Smooth muscle cell (in vitro differentiated cells): ENCODE measurements at regions not wholly inside any gene's neighbourhood (a gene's known extent, or its start where the extent isn't known, plus 50 kb on each side); places are given as distances from the start of the nearest gene placed in this dataset.
"Not testable (repeated sequence)": the region's sequence is repeated elsewhere in the genome, so short reads cannot be mapped to it uniquely, and the experiment has no call there.

Source experiments
- DNase-seq: peaks from one replicate; lab custom pipeline; 2025; ENCODE audit not compliant: unreplicated experiment; lab: John Stamatoyannopoulos, UW
- H2AFZ ChIP-seq: fragments of 200-600 bp; sonication (generic); 2 replicates; pipeline ENCODE4 v1.6.0; 2016; ENCODE audit warnings: antibody characterized with exemption, low read depth, mild to moderate bottlenecking
- H3F3A ChIP-seq: fragments of 200-600 bp; sonication (generic); 2 replicates; pipeline ENCODE4 v1.6.0; 2017; ENCODE audit warnings: antibody characterized with exemption, low read depth
- H3K27ac ChIP-seq: fragments of 200-600 bp; sonication (generic); 2 replicates; pipeline ENCODE4 v1.5.1; 2016; ENCODE audit warnings: low read depth, mild to moderate bottlenecking
- H3K27me3 ChIP-seq: fragments of 200-600 bp; sonication (generic); 2 replicates; pipeline ENCODE4 v1.6.1; 2016; ENCODE audit warnings: low read depth, mild to moderate bottlenecking
- H3K36me3 ChIP-seq: fragments of 200-600 bp; sonication (generic); 2 replicates; pipeline ENCODE4 v1.5.1; 2016; ENCODE audit warnings: low read depth
- H3K4me1 ChIP-seq: fragments of 200-600 bp; sonication (generic); 2 replicates; pipeline ENCODE4 v1.5.1; 2016; ENCODE audit warnings: low read depth
- H3K4me2 ChIP-seq: fragments of 200-600 bp; sonication (generic); 2 replicates; pipeline ENCODE4 v1.6.0; 2016; ENCODE audit warnings: mild to moderate bottlenecking
- H3K4me3 ChIP-seq: fragments of 200-600 bp; sonication (generic); 2 replicates; pipeline ENCODE4 v1.5.1; 2016; ENCODE audit warnings: mild to moderate bottlenecking
- H3K79me2 ChIP-seq: fragments of 200-600 bp; sonication (generic); 2 replicates; pipeline ENCODE4 v1.6.0; 2016; ENCODE audit warnings: low read depth, mild to moderate bottlenecking
- H3K9ac ChIP-seq: fragments of 200-600 bp; sonication (generic); 2 replicates; pipeline ENCODE4 v1.6.0; 2016; ENCODE audit warnings: low read depth
- H3K9me3 ChIP-seq: fragments of 200-600 bp; sonication (generic); replicated peaks from 2 replicates; pipeline ENCODE4 v1.5.1; 2016; ENCODE audit warnings: low read depth
- H4K20me1 ChIP-seq: fragments of 200-600 bp; sonication (generic); 2 replicates; pipeline ENCODE4 v1.6.0; 2016; ENCODE audit warnings: low read depth
- CTCF ChIP-seq: fragments of 200-600 bp; sonication (generic); IDR thresholded peaks from 2 replicates; pipeline ENCODE4 v1.5.1; 2017; ENCODE audit warnings: borderline replicate concordance, mild to moderate bottlenecking, antibody characterized with exemption; ENCODE audit not compliant: insufficient read depth, poor library complexity, severe bottlenecking
- WGBS: methylation state at CpG from one replicate; pipeline ENCODE4 v1.1.7; 2016; ENCODE audit warnings: low lambda C conversion rate; 5-methylcytosine and 5-hydroxymethylcytosine counted together

- no peak for TF ChIP-seq CTCF
Observed at GRCh38 chr5:101647861-101648260, 648.2 kb downstream of the SLCO4C1 start.

GRCh38 chr5:101643794-101644193 is 652.3 kb downstream of the SLCO4C1 start:
- H3K4me1 ChIP-seq: no peaks in the 10 kb centered on the region
- H3K9ac ChIP-seq: no peak overlapping the region
- no peak overlapping the region for H2AFZ ChIP-seq
- no peaks in the 10 kb centered on the region for H4K20me1 ChIP-seq
- no peaks in the 10 kb centered on the region for H3K9me3 ChIP-seq
- H3K4me2 ChIP-seq: no peak overlapping the region
- 97% methylated on average over 2 of the region's 2 CpGs for WGBS
- H3K27ac ChIP-seq: no peak overlapping the region
- no peaks in the 10 kb centered on the region for H3K27me3 ChIP-seq
- no peak for TF ChIP-seq CTCF
- no peaks in the 10 kb centered on the region for H3K79me2 ChIP-seq
- no peak overlapping the region for H3K4me3 ChIP-seq
- no peaks in the 10 kb centered on the region for H3F3A ChIP-seq
- H3K36me3 ChIP-seq: no peaks in the 10 kb centered on the region
- DNase-seq: no peak

More at GRCh38 chr5:101647861-101648260, 648.2 kb downstream of the SLCO4C1 start:
- Histone ChIP-seq H3K27me3 (no peaks in the 10 kb centered on the region), H3K27ac (no peak overlapping the region), H3K4me2 (no peak overlapping the region), H3K4me1 (no peaks in the 10 kb centered on the region), H3K4me3 (no peak overlapping the region), H3K36me3 (no peaks in the 10 kb centered on the region), H4K20me1 (no peaks in the 10 kb centered on the region), H3F3A (no peaks in the 10 kb centered on the region), H3K79me2 (no peaks in the 10 kb centered on the region), H2AFZ (no peak overlapping the region), H3K9me3 (no peaks in the 10 kb centered on the region), H3K9ac (no peak overlapping the region)
- no peak for DNase-seq
- 86% methylated on average over 2 of the region's 2 CpGs for WGBS

- Histone ChIP-seq H3K9ac (no peak overlapping the region), H2AFZ (no peak overlapping the region), H4K20me1 (no peaks in the 10 kb centered on the region), H3K79me2 (no peaks in the 10 kb centered on the region), H3K4me2 (no peak overlapping the region), H3K4me1 (no peaks in the 10 kb centered on the region), H3K27ac (no peak overlapping the region), H3K9me3 (no peaks in the 10 kb centered on the region), H3K4me3 (no peak overlapping the region), H3F3A (no peaks in the 10 kb centered on the region), H3K36me3 (no peaks in the 10 kb centered on the region), H3K27me3 (no peaks in the 10 kb centered on the region)
- TF ChIP-seq CTCF: no peak
- no peak for DNase-seq
- 93% methylated on average over 2 of the region's 2 CpGs for WGBS
Observed at GRCh38 chr5:101637599-101637998, 658.5 kb downstream of the SLCO4C1 start.

- 51% methylated on average over 2 of the region's 2 CpGs for WGBS
- not testable (repeated sequence) for H3K4me2 ChIP-seq, H3K4me1 ChIP-seq, H3K79me2 ChIP-seq, H3K9ac ChIP-seq, H3K9me3 ChIP-seq, H3K27ac ChIP-seq, H3K27me3 ChIP-seq, H3F3A ChIP-seq, DNase-seq, H4K20me1 ChIP-seq, H3K36me3 ChIP-seq, H2AFZ ChIP-seq, H3K4me3 ChIP-seq
Observed at GRCh38 chr5:101627770-101628169, 668.3 kb downstream of the SLCO4C1 start.
